Skeletal muscle tissue (tissue), 3 donors: ENCODE measurements at regions not wholly inside any gene's neighbourhood (a gene's known extent, or its start where the extent isn't known, plus 50 kb on each side); places are given as distances from the start of the nearest gene placed in this dataset.

Source experiments
- H3K27ac ChIP-seq: one replicate; pipeline ENCODE4 v1.7.0; 2013; ENCODE audit warnings: mild to moderate bottlenecking, low read depth, low read length, inconsistent platforms
- H3K27me3 ChIP-seq, 3 donors: one replicate each; pipeline ENCODE4 v1.7.0; 2013; ENCODE audit warnings: low read length in 3 of 3; ENCODE audit not compliant: control insufficient read depth in 3 of 3, insufficient read depth in 3 of 3
- H3K36me3 ChIP-seq, 3 donors: one replicate each; pipeline ENCODE4 v1.7.0; 2013; ENCODE audit warnings: low read length in 3 of 3; ENCODE audit not compliant: control insufficient read depth in 3 of 3, insufficient read depth in 3 of 3
- H3K4me1 ChIP-seq, 3 donors: one replicate each; pipeline ENCODE4 v1.7.0; 2013; ENCODE audit warnings: low read length in 3 of 3, mild to moderate bottlenecking in 3 of 3; ENCODE audit not compliant: control insufficient read depth in 3 of 3, insufficient read depth in 3 of 3
- H3K4me3 ChIP-seq, 3 donors: one replicate each; pipeline ENCODE4 v1.7.0; 2013; ENCODE audit warnings: low read length in 3 of 3
- H3K9ac ChIP-seq, 3 donors: one replicate each; pipeline ENCODE4 v1.7.0; 2013; ENCODE audit warnings: low read length in 3 of 3, mild to moderate bottlenecking in 3 of 3, moderate library complexity in 2 of 3, low read depth in 1 of 3
- H3K9me3 ChIP-seq, 3 donors: one replicate each; pipeline ENCODE4 v1.7.0; 2013; ENCODE audit warnings: low read length in 3 of 3; ENCODE audit not compliant: control insufficient read depth in 3 of 3
- donor health status: Osteomylitis.

DNA sequence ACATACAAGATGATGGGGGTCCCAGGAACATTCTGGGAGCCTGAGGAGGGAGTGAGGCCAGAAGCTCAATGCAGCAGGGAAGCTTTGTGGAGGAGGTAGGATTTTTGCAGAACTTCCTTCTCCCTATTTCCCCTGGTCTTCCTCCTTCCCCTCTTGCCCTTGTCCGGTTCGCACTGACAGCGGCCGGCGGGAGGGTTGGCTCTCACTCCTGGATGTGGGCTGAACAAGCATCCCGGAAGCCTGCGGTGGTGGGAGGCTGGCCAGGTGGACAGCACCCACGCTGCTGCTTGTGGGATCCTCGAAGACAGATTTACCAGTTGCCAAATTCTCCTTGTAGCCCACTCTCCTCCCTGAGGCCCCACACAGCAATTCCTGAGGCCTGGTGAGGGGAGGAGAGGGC, 112.2 kb downstream of the KCNA5 start:
- peaks cover 10 to 38% (median 11%) of the 10 kb centered on the region in 3 donors for H3K27me3 ChIP-seq

DNA sequence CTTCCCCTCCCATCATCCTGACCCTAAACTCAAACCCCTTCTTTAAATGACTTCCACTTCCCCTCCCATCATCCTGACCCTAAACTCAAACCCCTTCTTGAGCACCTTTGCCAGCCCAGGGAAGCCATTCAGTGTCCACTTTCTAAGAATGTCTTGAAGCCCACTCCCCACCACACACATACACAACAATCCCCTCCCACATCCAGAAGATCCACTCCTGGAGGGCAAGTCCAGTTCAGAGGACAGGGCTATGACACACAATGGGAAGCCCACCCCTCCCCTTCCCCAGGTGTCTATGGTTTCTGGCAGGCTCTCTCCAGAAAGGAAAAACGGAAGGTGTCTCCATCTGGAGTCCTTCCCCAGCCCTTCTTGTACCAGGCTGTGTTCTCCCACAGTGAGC, 117.1 kb downstream of the KCNA5 start:
- Histone ChIP-seq H3K4me1 (no peaks in the 10 kb centered on the region), H3K4me3 (no peak overlapping the region), H3K9ac (no peak overlapping the region), H3K27ac (no peak overlapping the region), H3K9me3 (no peaks in the 10 kb centered on the region), H3K27me3 (peaks cover 0 to 23% (median 8%) of the 10 kb centered on the region in 3 donors), H3K36me3 (no peaks in the 10 kb centered on the region)

More for the DNA sequence above, 112.2 kb downstream of the KCNA5 start:
- Histone ChIP-seq H3K4me1 (no peaks in the 10 kb centered on the region), H3K36me3 (no peaks in the 10 kb centered on the region), H3K27ac (no peak overlapping the region), H3K9me3 (no peaks in the 10 kb centered on the region), H3K9ac (no peak overlapping the region), H3K4me3 (no peak overlapping the region)

DNA sequence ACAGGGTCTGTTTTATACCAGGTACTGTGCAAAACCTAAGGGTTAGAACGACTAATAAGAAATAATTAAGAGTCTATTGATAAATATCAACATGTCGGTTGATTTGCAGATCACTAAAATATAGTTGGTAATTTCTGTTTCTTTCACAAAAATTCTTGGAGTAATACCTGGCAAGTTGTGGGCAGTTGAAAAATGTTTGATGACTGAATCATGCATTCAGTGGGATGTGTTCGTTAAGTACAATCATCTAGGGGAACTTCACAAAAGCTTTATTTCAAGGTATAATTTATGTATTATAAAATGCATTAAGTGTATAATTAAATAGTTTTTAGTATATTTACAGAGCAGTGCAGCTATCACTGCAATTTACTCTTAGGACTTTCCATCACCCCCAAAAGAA, 120.0 kb downstream of the KCNA5 start:
- H3K4me1 ChIP-seq: no peaks in the 10 kb centered on the region
- H3K36me3 ChIP-seq: no peaks in the 10 kb centered on the region
- no peak overlapping the region for H3K9ac ChIP-seq
- no peaks in the 10 kb centered on the region for H3K9me3 ChIP-seq
- H3K27me3 ChIP-seq: peaks cover 0 to 5% (median 1%) of the 10 kb centered on the region in 3 donors
- H3K27ac ChIP-seq: no peak overlapping the region
- no peak overlapping the region for H3K4me3 ChIP-seq

DNA sequence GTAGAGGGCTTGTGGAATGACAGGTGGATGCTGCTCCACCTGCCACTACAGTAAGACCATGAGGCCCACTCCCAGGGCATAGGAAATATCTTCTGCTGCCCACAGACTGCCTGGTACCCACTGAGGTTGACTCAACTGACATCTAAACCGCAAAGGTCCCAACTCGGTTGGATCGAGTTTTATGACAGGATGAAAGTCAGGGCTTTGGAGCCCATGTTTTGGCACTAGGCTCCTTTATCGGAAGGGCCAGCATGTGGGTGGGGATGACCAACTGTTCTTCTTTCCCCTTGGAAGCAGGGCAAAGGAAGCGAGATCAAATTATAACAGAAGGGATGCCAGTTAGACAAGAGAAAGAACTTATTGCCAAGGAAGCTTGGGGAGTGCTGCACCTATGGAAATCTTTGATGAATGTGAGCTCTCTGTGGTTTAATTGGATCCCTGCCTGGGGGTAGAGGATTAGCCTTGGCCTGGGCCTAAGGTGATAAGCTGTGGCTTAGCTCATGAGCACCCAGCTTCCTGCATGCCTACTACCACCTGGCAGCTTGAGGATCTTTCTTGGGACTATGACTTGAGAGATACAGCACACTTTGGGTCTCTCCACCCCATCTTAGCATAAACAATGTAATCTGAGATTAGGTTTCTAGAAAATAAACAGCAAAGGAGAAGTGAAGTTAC, 121.8 kb downstream of the KCNA5 start:
- Histone ChIP-seq H3K27ac (no peak overlapping the region), H3K36me3 (no peaks in the 10 kb centered on the region), H3K4me1 (peaks cover 1 to 3% (median 1%) of the 10 kb centered on the region in 3 donors), H3K9me3 (no peaks in the 10 kb centered on the region), H3K4me3 (no peak overlapping the region), H3K27me3 (peaks cover 0 to 7% (median 0%) of the 10 kb centered on the region in 3 donors), H3K9ac (no peak overlapping the region)

DNA sequence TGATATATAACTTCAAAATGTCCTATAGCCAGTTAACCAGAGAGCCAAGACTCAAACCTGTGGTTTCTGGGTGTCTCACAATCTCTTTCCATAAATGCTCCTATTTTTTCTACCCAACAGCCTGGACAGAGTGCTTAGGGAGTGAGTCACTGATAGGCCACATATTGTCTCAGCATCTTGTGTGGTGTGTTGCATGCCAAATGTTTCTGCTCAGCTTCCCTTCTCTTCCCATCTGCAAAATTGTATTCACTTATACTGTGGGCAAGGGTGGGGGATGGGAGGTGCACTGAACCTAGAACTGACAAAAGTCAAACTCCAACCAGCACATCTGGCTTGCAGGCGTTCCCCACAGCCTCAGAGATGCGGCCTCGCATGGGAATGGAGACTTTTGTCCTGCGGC, 123.3 kb downstream of the KCNA5 start:
- peaks cover 0 to 3% (median 0%) of the 10 kb centered on the region in 3 donors for H3K27me3 ChIP-seq
- no peak overlapping the region for H3K9ac ChIP-seq

DNA sequence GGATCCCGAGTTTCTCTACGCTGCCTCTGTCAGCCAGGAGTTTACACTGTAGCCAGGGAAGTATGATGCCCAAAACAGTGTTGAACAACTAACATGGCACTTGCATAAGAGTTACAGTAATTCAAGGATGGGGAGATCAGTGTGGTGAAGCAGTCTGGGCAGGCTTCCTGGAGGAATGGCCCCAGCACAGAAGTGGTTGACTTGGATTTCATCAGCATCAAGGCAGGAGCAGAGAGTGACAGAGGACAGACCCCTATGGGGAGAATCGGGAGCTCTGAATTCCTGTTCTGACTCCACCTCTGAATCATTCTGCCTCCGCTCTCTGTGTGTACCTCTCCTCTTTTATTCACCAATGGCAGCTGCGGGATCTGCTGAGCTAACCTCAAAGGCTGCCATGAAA, 124.5 kb downstream of the KCNA5 start:
- peaks cover 0 to 3% (median 0%) of the 10 kb centered on the region in 3 donors for H3K27me3 ChIP-seq
- H3K9ac ChIP-seq: no peak overlapping the region
- no peak overlapping the region for H3K4me3 ChIP-seq
- no peaks in the 10 kb centered on the region for H3K36me3 ChIP-seq
- no peaks in the 10 kb centered on the region for H3K9me3 ChIP-seq
- H3K27ac ChIP-seq: no peak overlapping the region
- peaks cover 17 to 28% (median 19%) of the 10 kb centered on the region in 3 donors for H3K4me1 ChIP-seq

More for the DNA sequence above, 123.3 kb downstream of the KCNA5 start:
- Histone ChIP-seq H3K9me3 (no peaks in the 10 kb centered on the region), H3K36me3 (no peaks in the 10 kb centered on the region), H3K4me3 (no peak overlapping the region), H3K4me1 (peaks cover 14 to 17% (median 15%) of the 10 kb centered on the region in 3 donors), H3K27ac (no peak overlapping the region)

DNA sequence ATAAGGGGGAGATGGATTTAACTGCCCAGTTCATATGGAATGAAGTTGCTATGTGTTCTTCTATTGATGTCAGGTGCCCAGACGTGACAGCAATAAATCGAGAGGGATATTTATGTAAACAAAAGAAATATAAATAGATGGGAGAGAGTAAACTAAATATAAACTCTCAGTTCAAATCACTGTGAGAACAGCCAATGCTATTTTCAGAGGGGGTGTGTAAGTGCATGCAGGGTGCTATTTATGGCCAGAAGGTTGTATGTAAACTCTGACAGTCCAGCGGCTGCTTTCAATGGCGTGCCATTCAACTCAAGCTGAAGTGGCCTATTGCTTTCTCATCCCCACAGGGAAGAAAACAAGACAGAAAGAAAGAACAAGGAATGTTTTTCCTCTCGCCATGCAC, 127.2 kb downstream of the KCNA5 start:
- no peaks in the 10 kb centered on the region for H3K36me3 ChIP-seq
- H3K9me3 ChIP-seq: no peaks in the 10 kb centered on the region
- H3K27ac ChIP-seq: peak overlapping the region; percentile 60
- peaks cover 17 to 38% (median 27%) of the 10 kb centered on the region in 3 donors for H3K4me1 ChIP-seq
- H3K27me3 ChIP-seq: peaks cover 0 to 3% (median 0%) of the 10 kb centered on the region in 3 donors
- peak overlapping the region; percentile 3 to 52 (median 38) for H3K4me3 ChIP-seq
- peak overlapping the region; percentile 10 to 65 (median 54) for H3K9ac ChIP-seq

DNA sequence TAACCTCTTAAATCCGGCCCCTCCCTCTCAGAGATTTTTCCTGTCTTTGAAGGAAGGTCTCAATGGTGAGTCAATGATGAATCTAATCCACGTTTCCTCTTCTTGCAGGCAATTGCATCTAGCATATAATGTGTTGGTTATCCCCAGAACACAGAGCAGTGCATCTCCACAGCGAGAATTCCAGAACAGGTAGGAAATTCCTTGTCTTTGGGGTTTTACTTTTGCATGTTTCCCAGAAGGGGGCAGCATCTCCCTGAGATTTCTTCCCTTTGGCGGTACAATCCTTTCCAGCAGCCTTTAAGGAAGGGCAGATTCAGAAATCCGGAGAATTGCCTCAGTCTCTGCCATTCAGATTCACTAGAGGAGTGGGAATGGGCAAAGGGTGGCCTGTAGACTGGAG, 128.0 kb downstream of the KCNA5 start:
- Histone ChIP-seq H3K9me3 (no peaks in the 10 kb centered on the region), H3K27ac (peak overlapping the region; percentile 60), H3K9ac (peak overlapping the region in 2 of 3 donors; percentile 17 to 65), H3K27me3 (peaks cover 0 to 3% (median 0%) of the 10 kb centered on the region in 3 donors), H3K4me3 (no peak overlapping the region), H3K36me3 (no peaks in the 10 kb centered on the region), H3K4me1 (peaks cover 17 to 38% (median 27%) of the 10 kb centered on the region in 3 donors)

DNA sequence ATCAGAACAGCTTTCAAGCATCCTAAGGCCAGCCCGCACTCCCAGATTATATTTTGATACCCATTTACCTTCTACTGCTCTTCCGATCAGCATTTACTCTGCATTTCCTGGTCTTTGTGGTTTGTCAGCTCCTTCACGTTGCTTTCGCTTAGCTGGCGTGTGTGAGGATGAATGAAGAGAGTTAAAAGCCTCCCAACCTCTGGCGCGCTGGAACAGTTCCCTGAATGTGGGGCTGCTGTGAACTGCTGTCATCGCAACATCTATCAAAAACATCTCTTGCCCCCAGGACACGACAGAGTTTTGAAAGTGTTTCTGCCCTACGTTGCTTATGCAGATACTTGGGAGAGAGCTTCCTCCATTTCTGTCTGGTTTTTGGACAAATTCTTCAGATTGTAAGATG, 129.2 kb downstream of the KCNA5 start:
- Histone ChIP-seq H3K27me3 (peaks cover 0 to 6% (median 0%) of the 10 kb centered on the region in 3 donors), H3K4me1 (peaks cover 17 to 38% (median 27%) of the 10 kb centered on the region in 3 donors), H3K27ac (no peak overlapping the region), H3K36me3 (no peaks in the 10 kb centered on the region), H3K9ac (no peak overlapping the region), H3K4me3 (no peak overlapping the region), H3K9me3 (no peaks in the 10 kb centered on the region)

DNA sequence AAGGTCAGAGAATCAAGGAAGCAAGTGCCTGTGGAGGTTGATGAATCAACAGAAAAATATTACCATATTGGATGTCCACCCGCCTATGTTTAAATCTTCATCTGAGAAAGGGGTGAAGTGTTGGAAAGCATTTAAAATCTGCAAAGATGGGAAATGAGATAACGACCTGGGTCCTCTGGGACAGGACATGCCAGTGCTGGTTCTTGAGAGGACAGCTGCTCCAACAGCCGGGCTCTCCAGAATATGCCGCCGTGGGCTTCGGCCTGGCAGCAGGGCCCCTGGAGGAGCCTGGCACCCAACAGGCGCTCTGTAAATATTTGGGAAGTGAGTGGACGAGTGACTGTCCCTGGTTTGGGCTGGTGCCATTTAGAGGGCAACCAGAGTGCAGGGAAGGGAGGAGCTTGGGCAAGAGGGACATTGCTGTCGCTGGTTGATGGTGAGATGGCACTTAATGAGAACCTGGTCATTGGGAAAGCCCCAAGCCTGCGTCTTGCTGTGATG, 129.9 kb downstream of the KCNA5 start:
- Histone ChIP-seq H3K27ac (peak overlapping the region; percentile 17), H3K4me1 (peaks cover 17 to 38% (median 27%) of the 10 kb centered on the region in 3 donors), H3K36me3 (no peaks in the 10 kb centered on the region), H3K9me3 (no peaks in the 10 kb centered on the region), H3K4me3 (peak overlapping the region in 1 of 3 donors; percentile 15), H3K9ac (no peak overlapping the region), H3K27me3 (peaks cover 0 to 6% (median 0%) of the 10 kb centered on the region in 3 donors)
